GM21526 (cell line): ENCODE measurements at regions not wholly inside any gene's neighbourhood (a gene's known extent, or its start where the extent isn't known, plus 50 kb on each side); places are given as distances from the start of the nearest gene placed in this dataset.

Experiments
- ATAC-seq: cut with Tn5 transposase; IDR thresholded peaks from one replicate; pipeline ENCODE4 v1.9.1; 2021; ENCODE audit warnings: moderate library complexity; ENCODE audit not compliant: unreplicated experiment, low FRiP score

DNA sequence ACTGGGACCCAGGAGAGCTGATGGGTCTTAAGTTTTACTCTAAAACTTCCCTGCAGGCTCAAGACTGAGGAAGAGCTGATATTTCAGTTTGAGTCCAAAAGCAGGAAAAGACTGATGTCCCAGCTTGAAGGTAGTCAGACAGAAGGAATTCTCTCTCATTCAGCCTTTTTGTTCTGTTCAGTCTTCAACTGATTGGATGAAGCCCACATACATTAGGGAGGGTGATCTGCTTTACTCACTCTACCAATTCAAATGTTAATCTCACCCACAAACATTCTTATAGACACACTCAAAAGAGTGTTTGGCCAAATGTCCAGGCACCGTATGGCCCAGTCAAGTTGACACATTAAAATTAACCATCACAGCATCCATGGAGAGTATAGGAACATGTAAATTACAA is 173.5 kb downstream of the KCNRG start:
- no peak for ATAC-seq

DNA sequence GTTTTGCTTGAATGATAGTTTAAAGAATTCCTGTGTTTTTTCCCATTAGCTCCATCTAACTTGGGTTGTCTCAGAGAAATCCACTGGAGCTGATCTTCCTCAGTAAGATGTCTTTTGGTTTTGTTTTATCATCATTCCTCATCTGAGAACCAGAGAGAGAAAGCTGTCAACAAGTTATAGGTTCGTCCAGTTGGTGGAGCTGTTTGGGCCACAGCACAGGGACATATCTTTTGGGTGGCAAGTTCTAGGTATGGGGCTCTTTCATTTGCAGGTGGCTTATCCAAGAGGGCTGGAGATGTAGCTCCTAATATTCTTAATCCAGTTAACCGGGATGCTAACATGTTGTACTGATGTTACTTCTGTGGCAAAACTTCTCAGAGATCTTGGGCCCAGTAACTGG is 174.2 kb downstream of the KCNRG start:
- ATAC-seq: no peak

DNA sequence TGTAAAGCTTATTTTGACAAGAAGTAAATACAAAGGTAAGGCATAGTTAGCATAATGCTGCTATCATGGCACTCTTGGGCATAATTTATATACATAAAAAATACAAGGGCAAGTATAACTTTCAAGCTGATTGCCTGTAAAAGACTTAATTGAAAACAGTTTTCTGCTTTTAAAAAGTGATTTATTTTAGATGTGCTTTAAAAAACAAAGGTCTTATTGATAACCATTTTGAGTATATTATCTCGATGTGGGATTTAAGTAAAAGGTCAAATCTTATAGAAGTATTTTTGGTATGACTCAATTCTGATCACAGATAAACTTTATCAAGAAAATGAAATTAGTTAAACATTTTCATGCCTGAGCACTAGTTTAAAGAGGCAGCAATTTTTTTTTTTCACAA is 175.8 kb downstream of the KCNRG start:
- no peak for ATAC-seq

DNA sequence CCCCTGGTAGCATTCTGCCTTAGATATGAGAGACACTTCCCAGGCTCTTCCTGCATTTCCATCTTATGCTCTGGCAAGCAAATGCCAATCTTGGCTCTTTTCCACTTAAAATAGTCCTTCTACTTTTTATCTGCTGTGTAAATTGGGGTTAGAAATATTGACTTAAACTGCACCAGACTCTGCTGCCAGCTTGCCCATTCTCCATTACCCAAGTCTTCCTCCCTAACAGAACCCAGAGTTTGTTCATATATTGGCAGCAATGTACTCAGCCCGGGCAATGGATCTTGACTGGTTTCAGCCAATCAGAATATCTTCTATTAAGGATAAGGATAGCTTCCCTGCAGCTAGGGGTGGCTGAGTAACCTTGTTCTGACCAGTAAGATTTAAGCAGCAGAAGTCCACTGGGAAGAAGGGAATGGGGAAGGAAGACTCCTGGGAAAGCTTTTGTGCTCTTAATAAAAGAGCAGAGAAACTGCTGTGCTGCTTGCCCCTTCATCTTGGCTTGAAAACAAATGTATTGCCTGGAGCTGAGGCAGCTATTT is 177.1 kb downstream of the KCNRG start:
- no peak for ATAC-seq

DNA sequence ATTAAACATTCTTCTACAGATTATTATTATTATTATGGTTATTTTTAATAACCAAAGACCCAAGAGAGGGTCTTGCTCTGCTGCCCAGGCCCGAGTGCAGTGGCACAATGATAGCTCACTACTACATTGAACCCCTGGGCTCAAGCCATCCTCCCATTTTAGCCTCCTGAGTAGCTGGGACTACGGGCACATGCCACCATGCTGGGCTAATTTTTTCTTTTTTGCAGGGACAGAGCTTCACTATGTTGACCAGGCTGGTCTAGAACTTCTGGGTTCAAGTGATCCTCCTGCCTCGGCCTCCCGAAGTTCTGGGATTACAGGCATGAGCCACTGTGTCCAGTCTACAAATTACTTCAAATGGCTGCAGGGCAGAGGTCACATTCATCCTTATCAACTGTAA is 179.8 kb downstream of the KCNRG start:
- ATAC-seq: no peak

DNA sequence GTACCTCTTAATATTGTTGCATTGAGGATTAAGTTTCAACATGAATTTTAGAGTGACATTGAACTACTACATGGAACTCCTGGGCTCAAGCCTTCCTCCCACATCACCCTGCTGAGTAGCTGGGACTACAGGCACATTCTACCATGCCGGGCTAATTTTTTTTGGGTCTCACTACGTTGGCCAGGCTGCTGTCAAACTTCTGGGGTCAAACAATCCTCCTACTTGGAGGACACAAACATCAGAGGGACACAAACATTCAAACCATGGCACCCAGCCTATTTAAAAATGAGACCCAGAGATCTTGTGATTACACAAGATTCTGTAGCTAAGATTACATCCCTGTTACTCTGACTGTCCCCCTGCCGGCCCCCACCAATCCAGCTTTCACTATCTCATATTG is 180.9 kb downstream of the KCNRG start:
- no peak for ATAC-seq

DNA sequence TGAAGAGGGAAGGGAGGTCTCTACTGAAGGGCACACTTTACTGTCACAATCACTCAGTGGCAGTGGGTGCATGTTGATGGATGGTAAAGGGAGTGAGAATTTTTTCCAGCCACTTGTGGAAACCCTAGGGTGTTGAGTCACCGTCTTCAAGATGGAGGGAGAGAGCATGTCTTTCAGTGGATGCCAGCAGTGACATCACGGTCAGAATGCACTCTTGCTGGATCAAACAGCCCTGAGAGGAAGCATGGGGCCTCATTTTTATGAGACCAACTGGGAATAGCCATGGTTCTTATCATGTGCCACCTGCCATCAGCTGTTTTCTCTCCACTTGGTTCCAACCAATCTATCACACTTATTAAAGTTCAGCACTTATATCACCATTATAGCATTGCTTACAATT is 182.5 kb downstream of the KCNRG start:
- no peak for ATAC-seq

DNA sequence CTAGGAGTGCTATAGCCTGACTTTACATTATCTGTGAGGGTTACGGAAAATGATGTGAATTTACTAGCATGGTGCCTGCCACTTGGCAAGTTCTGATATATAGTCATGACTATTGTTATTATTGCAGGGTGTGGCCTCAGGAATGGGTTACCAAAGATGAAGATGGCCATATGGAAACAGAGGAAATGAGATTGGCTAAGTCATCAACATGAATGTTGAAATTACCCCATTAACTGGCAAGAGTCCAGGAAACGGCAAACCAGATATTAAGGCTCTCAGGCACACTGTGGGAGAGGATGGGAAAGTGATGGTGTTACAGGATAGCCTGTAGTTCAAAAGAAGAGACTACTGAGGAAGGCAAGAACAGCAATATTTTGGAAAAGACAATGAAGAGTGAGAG is 183.3 kb downstream of the KCNRG start:
- ATAC-seq: no peak

DNA sequence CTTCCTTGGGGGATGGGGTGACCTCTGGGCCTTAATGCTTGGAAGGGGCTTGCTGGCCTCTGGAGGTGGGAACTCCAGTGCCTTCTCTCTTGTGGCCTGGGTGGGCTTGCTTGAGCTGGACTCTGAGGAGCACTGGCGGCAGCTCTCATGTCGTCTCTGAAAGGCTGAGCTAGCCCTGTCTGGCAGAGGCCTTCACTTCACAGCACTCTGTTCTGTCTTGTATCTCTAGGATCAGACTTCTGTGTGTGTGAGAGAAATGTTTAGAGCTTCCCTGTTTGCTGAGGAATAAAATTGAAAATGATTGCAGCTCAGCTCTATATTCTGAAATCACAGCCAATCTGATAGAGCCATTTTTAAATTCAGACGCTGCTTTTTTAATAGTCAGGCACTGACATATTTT is 185.3 kb downstream of the KCNRG start:
- ATAC-seq: no peak

DNA sequence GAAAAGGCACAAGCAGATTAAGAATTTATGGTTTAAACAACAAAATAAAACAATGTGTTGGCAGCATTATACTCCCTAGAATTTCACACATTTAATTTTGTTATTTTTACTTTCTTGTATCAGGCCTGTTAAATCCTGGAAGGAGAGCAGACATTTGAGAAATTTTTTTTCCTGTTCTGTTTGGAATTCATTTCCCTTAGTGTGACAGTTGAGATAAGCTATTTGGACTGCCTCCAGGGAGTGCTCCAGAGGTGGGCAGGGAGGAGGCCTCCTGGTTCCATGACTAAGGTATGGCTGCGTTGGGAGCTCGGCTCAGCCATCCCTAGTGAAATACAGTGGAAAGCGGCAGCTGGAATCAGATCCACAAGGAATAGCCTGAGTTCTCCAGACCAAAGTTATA is 185.7 kb downstream of the KCNRG start:
- ATAC-seq: no peak

DNA sequence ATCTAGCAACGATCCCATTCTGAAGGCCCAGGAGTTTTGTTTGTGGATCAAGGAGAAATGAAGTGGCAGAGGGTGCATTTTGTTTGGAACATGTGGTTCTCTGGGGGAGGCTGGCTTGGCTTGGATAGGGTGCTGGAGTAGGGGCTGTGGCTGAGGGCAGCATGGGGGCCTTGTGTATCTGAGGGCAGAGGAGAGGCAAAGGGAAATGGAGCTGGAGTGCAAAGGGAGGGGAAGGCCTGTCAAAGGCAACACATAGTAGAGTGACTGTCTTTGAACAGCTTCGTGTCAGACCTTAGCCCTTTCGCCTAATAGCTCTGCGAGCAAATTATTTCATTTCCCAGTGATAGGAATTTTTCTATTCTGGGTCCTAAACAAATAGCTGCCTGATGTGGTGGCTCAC is 187.2 kb downstream of the KCNRG start:
- ATAC-seq: no peak

DNA sequence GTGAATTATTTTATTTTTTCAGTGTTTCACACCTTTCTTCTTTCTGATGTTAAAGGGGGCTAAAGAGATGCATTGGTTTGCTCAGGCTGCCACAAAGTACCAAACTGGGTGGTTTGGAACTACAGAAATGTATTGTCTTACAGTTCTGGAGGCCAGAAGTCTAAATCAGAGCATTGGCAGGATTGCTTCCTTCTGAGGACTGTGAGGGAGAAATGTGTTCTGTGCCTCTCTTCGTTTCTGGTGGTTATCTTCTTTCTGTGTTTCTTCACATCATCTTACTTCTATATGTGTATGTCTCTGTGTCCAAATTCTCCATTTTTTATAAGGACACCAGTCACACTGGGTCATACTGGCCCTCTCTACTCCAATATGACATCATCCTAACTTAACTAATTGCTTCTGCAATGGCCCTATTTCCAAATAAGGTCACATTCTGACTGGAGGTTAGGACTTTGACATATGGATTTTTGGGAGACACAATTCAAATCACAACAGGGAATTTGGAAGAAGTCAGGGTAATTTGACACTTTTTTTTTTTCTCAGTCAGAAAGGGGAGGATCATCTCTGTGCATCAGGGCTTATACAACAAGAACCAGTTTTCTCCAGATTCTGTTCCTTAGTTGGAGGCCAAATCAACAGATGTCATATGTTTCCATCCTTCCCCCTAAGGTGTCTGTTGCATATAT is 188.2 kb downstream of the KCNRG start:
- no peak for ATAC-seq

DNA sequence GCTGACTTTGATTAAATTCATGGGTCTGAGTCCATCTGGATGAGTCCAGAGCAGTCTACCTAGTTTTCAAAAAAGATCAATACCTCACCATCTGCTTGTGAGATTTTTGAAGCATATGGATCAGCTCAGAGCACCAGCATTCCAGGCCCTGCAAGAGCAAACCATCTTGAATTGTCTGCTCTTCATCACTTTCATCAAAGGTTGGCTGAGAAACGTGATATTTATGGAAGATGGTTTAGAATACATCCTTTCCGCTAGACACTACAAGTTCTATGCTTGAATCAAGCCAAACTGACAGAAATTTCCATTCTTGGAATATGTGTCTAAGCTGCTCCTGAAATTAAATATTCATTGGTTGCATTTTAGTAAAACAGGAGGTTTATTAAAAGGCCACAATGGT is 190.3 kb downstream of the KCNRG start:
- no peak for ATAC-seq

DNA sequence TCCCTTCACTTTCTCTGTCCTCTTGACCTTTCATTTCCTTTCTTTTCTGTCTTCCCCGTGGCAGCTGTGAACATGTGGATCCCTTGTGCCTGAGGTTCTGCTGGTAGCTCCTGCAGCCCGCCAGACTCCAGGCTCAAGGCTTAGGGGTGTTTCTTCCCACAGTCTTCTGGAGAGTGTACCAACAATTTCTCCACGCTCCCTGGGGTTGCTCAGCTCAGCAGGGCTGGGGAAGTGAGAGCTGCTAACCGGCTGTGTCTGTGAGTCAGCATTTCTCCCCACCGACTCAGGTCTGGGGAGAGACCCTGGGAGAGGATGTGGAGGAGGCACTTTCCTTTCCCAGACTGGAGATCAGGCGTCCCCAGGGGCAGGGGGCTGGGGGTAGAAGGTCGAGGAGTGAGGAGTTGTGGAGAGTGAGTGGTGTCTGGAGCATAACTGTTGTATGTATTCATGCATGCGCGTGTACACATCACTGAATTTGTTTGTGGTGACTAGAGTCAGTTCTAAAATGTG is 193.6 kb downstream of the KCNRG start:
- no peak for ATAC-seq

DNA sequence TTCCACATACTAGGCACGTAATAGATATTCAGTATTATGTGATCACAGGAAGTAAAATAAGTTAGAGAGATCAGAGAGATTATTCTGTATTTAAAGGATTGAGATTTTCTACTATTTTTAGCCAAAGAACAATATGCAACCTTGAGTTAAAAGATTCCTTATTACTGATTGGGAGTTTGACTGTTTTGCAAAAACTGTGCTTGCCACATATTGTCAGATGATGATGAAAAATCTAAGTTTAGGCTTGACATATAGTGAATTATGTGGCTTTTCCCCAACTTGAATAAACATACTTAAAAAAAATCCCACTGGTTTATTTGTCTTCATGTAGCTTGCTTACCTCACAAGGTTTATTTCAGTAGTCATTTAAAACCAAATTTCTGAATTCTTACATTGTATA is 194.4 kb downstream of the KCNRG start:
- no peak for ATAC-seq

DNA sequence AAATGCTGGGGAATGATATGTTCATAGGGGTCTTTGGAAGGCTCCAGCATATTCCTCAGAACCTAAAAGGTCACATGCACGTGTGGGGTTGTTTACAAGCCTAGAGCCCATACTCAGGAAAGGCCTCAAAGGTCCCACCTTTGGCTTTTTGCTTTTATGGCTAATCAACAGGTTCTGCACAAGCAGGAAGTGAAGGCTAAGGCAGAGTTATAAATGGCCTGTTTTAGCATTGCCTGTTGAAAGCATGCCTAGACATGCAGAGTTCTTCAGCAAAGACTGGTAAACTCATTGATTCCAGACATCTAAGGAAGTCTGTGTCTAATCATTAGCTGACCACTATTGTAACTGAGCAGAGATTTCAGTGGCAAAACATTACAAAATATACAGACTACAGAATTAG is 198.3 kb downstream of the KCNRG start:
- no peak for ATAC-seq

DNA sequence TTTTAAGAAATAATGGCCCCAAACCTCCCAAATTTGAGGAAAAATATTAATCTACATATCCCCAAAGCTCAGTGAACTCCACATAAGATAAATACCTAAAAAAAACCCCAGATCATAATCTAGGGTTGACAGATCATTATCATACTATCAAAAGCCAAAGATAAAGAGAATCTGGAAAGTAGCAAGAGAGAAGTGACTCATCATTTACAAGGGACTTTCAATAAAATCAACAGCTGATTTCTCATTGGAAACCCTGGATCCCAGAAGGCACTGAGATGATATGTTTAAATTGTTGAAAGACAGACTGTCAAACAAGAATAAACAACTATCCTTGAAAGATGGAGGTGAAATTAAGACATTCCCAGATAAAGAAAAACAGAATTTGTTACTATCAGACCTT is 199.3 kb downstream of the KCNRG start:
- no peak for ATAC-seq

DNA sequence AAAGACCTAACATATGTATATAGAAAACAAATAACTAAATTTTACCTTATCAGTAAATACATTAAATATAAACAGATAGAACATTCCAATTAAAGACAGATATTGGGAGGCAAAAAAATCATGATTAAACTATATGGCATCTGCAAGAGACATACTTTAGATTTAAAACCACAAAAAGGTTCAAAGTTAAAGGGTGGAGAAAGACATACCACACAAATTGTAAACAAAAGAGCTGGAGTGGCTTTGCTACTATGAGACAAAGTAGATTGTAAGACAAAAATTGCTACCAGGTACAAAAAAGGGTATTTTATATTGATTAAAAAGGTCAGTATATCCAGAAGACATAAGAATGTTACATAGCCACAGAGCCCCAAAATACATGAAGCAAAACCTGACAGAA is 200.2 kb downstream of the KCNRG start:
- ATAC-seq: no peak

DNA sequence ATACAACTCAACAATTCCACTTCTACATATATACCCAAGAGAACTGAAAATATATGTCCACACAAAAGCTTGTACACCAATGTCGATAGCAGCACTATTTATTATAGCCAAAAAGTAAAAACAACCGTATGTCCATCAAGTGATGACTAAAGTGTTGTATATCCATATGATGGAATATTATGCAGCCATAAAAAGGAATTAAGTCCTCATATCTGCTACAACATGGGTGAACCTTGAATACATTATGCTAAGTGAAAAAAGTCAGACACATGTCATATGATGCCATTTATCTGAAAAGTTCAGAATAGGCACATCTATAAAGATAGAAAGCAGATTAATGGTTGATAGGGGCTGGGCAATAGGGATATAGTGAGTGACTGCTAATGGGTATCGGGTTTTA is 204.5 kb downstream of the KCNRG start:
- ATAC-seq: no peak

DNA sequence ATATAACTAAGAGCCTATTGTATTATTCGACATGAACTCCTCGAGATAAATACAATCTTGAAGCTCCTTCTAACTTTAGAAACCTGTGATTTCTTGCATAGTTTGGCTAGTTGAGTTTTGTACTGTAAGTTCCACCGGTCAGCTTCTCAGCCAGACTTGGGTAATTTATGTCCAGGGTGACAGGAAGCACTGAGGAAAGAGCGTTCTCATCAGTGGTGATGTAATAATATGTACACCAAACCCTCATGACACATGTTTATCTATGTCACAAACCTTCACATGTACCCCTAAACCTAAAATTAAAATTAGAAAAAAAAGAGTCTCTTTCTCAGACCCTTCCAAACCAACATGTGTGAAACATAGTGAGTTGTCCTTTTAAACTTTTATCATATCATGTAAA is 205.7 kb downstream of the KCNRG start:
- no peak for ATAC-seq

DNA sequence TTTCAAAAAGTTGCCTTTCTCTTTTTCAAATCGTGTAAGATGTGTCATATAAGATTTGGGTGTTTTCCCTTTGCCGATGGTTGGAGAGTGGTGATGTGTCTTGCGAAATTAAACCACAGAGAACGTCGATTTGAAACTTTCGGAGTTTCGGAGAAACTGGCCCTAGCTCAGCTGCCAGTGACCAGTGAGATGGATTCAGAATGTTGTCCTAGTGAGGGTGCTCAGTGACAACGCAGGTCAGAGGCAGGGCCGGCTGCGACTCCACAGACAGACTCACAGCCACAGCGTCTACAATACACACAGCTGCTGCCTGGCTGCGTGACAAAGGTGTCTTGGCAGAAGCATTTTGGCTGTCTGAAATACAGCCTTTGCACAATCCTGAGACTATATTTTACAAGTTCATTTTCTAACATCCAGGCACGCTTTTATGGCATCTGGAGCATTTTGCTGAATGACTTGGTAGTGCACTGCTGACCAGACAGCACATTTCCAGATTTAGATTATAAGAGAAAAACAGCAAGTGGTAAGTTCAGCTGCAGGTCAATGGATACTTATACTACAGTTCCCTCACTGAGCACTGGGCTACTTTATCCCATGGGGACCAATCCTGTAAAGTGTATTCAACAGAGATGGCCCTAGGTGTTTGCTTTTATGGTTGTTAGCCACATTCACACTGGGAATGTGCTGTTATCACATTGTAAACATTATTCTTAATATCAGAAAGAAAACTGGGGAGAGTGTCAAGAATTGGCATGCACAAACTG is 207.5 kb downstream of the KCNRG start:
- ATAC-seq: no peak

DNA sequence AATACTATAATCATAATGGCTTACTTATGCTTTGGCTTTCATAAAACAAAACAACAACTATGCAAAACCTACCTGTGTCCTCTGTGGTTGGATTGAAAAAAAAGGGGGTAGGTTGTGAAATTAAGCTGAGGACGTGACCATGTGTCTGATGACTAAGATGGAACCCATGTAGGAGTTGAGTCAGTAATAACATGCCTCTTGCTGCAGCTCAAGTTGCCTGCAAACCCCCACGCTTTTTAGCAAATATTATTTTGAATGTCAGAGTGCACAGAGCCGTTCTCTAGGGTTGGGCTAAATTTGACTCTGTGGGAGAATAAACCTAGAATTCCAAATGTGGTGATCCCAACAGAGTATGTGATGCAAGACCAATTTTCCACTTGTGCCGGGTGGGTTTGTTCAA is 209.3 kb downstream of the KCNRG start:
- ATAC-seq: peak; percentile 45
